Ovary (tissue), 7 donors: ENCODE measurements at regions not wholly inside any gene's neighbourhood (a gene's known extent, or its start where the extent isn't known, plus 50 kb on each side); places are given as distances from the start of the nearest gene placed in this dataset.

Experiments used
- DNase-seq, 5 donors: peaks; one replicate each; pipeline ENCODE4 v3.0.0-alpha.2; 2019 to 2020
- H3K27ac ChIP-seq, 2 donors: fragments of 200-600 bp; one replicate each; pipeline versions ENCODE4 v1.5.1 to v1.8.0; 2019 to 2022
- H3K27me3 ChIP-seq: fragments of 200-600 bp; one replicate; pipeline ENCODE4 v1.8.0; 2022
- H3K36me3 ChIP-seq: fragments of 200-600 bp; sonication (generic); one replicate; pipeline ENCODE4 v1.5.1; 2019
- H3K4me1 ChIP-seq: one replicate; pipeline ENCODE4 v1.8.1; 2013; ENCODE audit warnings: mild to moderate bottlenecking, moderate library complexity; ENCODE audit not compliant: insufficient read depth
- H3K4me3 ChIP-seq: fragments of 200-600 bp; sonication (generic); one replicate; pipeline ENCODE4 v1.5.1; 2017
- H3K9me3 ChIP-seq, 2 donors: fragments of 200-600 bp in 1 of 2; sonication (generic) in 1 of 2; one replicate each; pipeline versions ENCODE4 v1.5.1 to v1.8.1; 2013 to 2019; ENCODE audit warnings: mild to moderate bottlenecking in 1 of 2, moderate library complexity in 1 of 2
- CTCF ChIP-seq, 3 donors: fragments of 450-650 bp in 2 of 3; fragments of 200-600 bp in 1 of 3; IDR thresholded peaks; one replicate each; pipeline versions ENCODE4 v1.5.1 to v1.8.0; 2016 to 2022; ENCODE audit warnings: antibody characterized with exemption in 3 of 3, mild to moderate bottlenecking in 1 of 3
- EP300 ChIP-seq: sonication (generic); formaldehyde crosslinking; IDR thresholded peaks from one replicate; pipeline ENCODE4 v1.6.1; 2017; ENCODE audit warnings: antibody characterized with exemption
- POLR2A ChIP-seq: fragments of 450-650 bp; IDR thresholded peaks from one replicate; pipeline ENCODE4 v1.6.1; 2017; ENCODE audit warnings: antibody characterized with exemption, mild to moderate bottlenecking, moderate library complexity
- WGBS, 3 donors: extraction: QIAGEN DNeasy Blood & Tissue Kit in 1 of 3; methylation state at CpG; one replicate each; pipeline versions ENCODE4 v1.1.5 to v1.1.7; 2013 to 2017; 5-methylcytosine and 5-hydroxymethylcytosine counted together
- intact Hi-C, 4 donors: fragments of 100-400 bp; cut with DNase I; formaldehyde crosslinking; loops; one replicate each; pipeline versions ENCODE4 v1.11.0 to v1.15.1; 2022 to 2023
- donor health status: DM: no; HTN: no; CAD: no; lungs with moderate emphysema.
- donor health status: DM: no; HTN: no; CAD: no.
- donor health status: Bipolar disorder and iron deficiency.
- donor health status: DM: no; HTN: no; CAD: no.
- donor health status: DM: yes; HTN: yes; CAD: no.

- WGBS, 3 donors, result 31 to 35% (median 32%) methylated on average over 21 of the region's 21 CpGs
Observed at GRCh38 chr17:79191270-79191934, 116.8 kb downstream of the ENGASE start.

GRCh38 chr17:79189305-79189704 is 114.7 kb downstream of the ENGASE start:
- H3K4me1 ChIP-seq, result no peaks in the 10 kb centered on the region
- TF ChIP-seq POLR2A (no peak), EP300 (no peak), CTCF (IDR thresholded peaks at IDR 0.05) (no peak)
- H3K27ac ChIP-seq, result no peak overlapping the region
- WGBS, 3 donors, result 55 to 61% (median 60%) methylated on average over 14 of the region's 14 CpGs
- no peaks in the 10 kb centered on the region for H3K27me3 ChIP-seq
- DNase-seq, result no peak
- no peaks in the 10 kb centered on the region for H3K36me3 ChIP-seq
- no peaks in the 10 kb centered on the region for H3K9me3 ChIP-seq
- H3K4me3 ChIP-seq, result no peak overlapping the region
- intact Hi-C loops, result no loop called here

More at GRCh38 chr17:79191270-79191934, 116.8 kb downstream of the ENGASE start:
- Histone ChIP-seq H3K4me3 (no peak overlapping the region), H3K27me3 (no peaks in the 10 kb centered on the region), H3K27ac (no peak overlapping the region), H3K4me1 (no peaks in the 10 kb centered on the region), H3K9me3 (no peaks in the 10 kb centered on the region), H3K36me3 (no peaks in the 10 kb centered on the region)
- TF ChIP-seq EP300 (no peak), CTCF (IDR thresholded peaks at IDR 0.05) (no peak), POLR2A (no peak)
- DNase-seq, result no peak
- intact Hi-C loops, result no loop called here

- TF ChIP-seq CTCF (IDR thresholded peaks at IDR 0.05), result no peak
- no peak for TF ChIP-seq POLR2A
- TF ChIP-seq EP300, result no peak
- Histone ChIP-seq H3K4me1 (no peaks in the 10 kb centered on the region), H3K4me3 (no peak overlapping the region), H3K36me3 (no peaks in the 10 kb centered on the region), H3K9me3 (no peaks in the 10 kb centered on the region), H3K27me3 (no peaks in the 10 kb centered on the region), H3K27ac (no peak overlapping the region)
- no peak for DNase-seq
- WGBS, 3 donors, result 44 to 54% (median 52%) methylated on average over 7 of the region's 7 CpGs
- intact Hi-C loops, result no loop called here
Observed at GRCh38 chr17:79188685-79189084, 114.1 kb downstream of the ENGASE start.

- WGBS, 3 donors, result 4 to 12% (median 12%) methylated on average over 11 to 14 of the region's 14 CpGs
- TF ChIP-seq EP300 (no peak), CTCF (IDR thresholded peaks at IDR 0.05) (no peak), POLR2A (no peak)
- H3K9me3 ChIP-seq, result no peaks in the 10 kb centered on the region
- H3K27ac ChIP-seq, result no peak overlapping the region
- H3K27me3 ChIP-seq, result no peaks in the 10 kb centered on the region
- H3K4me1 ChIP-seq, result no peaks in the 10 kb centered on the region
- H3K4me3 ChIP-seq, result no peak overlapping the region
- intact Hi-C loops, result no loop called here
- no peaks in the 10 kb centered on the region for H3K36me3 ChIP-seq
- no peak for DNase-seq
Observed at GRCh38 chr17:79188048-79188447, 113.4 kb downstream of the ENGASE start.
